ENCODE measurements at regions not wholly inside any gene's neighbourhood (a gene's known extent, or its start where the extent isn't known, plus 50 kb on each side); places are given as distances from the start of the nearest gene placed in this dataset.

DNA sequence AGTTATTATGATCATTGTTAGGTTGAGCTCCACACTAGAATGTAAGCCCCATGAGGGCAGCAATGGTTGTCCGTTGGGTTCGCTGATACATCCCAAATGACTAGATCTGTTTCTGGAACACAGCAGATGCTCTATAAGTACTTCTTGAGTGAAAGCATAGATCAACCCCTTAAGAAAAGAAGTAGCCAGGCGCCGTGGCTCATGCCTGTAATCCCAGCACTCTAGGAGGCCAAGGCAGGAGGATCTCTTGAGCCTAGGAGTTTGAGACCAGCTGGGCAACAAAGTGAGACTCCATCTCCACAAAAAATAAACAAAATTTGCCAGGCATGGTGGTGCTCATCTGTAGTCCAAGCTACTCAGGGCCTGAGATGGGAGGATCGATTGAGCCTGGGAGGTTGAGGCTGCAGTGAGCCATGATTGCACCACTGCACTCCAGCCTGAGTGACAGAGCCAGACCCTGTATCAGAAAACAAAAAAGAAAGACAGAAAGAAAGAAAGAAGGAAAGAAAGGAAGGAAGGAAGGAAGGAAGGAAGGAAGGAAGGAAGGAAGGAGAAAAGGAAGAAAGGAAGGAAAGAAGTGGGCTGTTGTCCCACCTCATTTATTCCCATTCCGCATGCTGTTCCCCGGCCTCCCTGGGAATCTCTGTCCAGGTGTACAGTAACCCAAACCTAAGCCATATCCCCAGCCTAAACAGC is 54.4 kb upstream of the RPL38 start:
- TF ChIP-seq, protein P1, sequence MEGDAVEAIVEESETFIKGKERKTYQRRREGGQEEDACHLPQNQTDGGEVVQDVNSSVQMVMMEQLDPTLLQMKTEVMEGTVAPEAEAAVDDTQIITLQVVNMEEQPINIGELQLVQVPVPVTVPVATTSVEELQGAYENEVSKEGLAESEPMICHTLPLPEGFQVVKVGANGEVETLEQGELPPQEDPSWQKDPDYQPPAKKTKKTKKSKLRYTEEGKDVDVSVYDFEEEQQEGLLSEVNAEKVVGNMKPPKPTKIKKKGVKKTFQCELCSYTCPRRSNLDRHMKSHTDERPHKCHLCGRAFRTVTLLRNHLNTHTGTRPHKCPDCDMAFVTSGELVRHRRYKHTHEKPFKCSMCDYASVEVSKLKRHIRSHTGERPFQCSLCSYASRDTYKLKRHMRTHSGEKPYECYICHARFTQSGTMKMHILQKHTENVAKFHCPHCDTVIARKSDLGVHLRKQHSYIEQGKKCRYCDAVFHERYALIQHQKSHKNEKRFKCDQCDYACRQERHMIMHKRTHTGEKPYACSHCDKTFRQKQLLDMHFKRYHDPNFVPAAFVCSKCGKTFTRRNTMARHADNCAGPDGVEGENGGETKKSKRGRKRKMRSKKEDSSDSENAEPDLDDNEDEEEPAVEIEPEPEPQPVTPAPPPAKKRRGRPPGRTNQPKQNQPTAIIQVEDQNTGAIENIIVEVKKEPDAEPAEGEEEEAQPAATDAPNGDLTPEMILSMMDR (IDR thresholded peaks at IDR 0.05), result no peak
- TF ChIP-seq POLR2A (IDR thresholded peaks at IDR 0.05), result no peak

Data from lower leg skin (tissue), 3 donors.